ENCODE measurements at regions not wholly inside any gene's neighbourhood (a gene's known extent, or its start where the extent isn't known, plus 50 kb on each side); places are given as distances from the start of the nearest gene placed in this dataset.

GRCh38 chr13:111882351-111882750, 184.6 kb upstream of the SOX1 start:
- Mint-ChIP-seq H3K27me3 (no peaks in the 10 kb centered on the region), H3K4me3 (no peak overlapping the region), H3K27ac (no peak overlapping the region), H3K4me1 (no peaks in the 10 kb centered on the region), H3K9me3 (ENCODE audit: insufficient read depth) (no peaks in the 10 kb centered on the region)
- no peak overlapping the region for H2AFZ ChIP-seq (ENCODE audit: insufficient read depth, low read depth, low read length, poor library complexity, severe bottlenecking)
- WGBS (ENCODE audit: insufficient coverage): 70% methylated on average over 5 of the region's 6 CpGs
- no peak overlapping the region for H3K4me2 ChIP-seq (replicated peaks; ENCODE audit: low read depth, low read length, poor library complexity, severe bottlenecking)
- no peak overlapping the region for H3K9ac ChIP-seq (ENCODE audit: low read length)
- TF ChIP-seq EZH2 (IDR thresholded peaks at IDR 0.05; ENCODE audit: borderline replicate concordance, insufficient read depth, low read depth, low read length, poor library complexity, severe bottlenecking): no peak
- no peak for TF ChIP-seq CTCF (IDR thresholded peaks at IDR 0.05)
- no peaks in the 10 kb centered on the region for H3K27me3 ChIP-seq (replicated peaks in 1 of 4; ENCODE audit: control extremely low read depth in 1 of 4, control insufficient read depth in 3 of 4, insufficient read depth in 4 of 4, low read length in 3 of 4)
- H3K9me3 ChIP-seq (ENCODE audit: control extremely low read depth in 1 of 3, control insufficient read depth in 2 of 3, insufficient read depth in 1 of 3, low read length in 2 of 3): peaks cover 0 to 18% (median 0%) of the 10 kb centered on the region in 3 donors
- POLR2A ChIA-PET: no interaction called here
- H3K27ac ChIP-seq (ENCODE audit: low read length in 2 of 2): no peak overlapping the region
- ATAC-seq (ENCODE audit: low read depth): no peak
- DNase-seq: no peak
- H4K20me1 ChIP-seq (ENCODE audit: control insufficient read depth, insufficient read depth, low read length, poor library complexity, severe bottlenecking): no peaks in the 10 kb centered on the region
- no peaks in the 10 kb centered on the region for H3K79me2 ChIP-seq (ENCODE audit: control insufficient read depth, insufficient read depth, low read length)
- CTCF ChIA-PET: no interaction called here
- intact Hi-C loops (cut with micrococcal nuclease): no loop called here
- H3K36me3 ChIP-seq (replicated peaks in 1 of 2; ENCODE audit: control extremely low read depth in 1 of 2, control insufficient read depth in 1 of 2, extremely low read depth in 1 of 2, insufficient read depth in 2 of 2, low read length in 1 of 2): no peaks in the 10 kb centered on the region
- no peaks in the 10 kb centered on the region for H3K4me1 ChIP-seq (ENCODE audit: control insufficient read depth in 2 of 2, insufficient read depth in 2 of 2, low read length in 2 of 2)
- no peak overlapping the region for H3K4me3 ChIP-seq (ENCODE audit: control extremely low read depth in 1 of 5, extremely low read depth in 1 of 5, insufficient read depth in 1 of 5, low read depth in 2 of 5, low read length in 4 of 5)

- Histone ChIP-seq H3K4me3 (ENCODE audit: control extremely low read depth in 1 of 5, extremely low read depth in 1 of 5, insufficient read depth in 1 of 5, low read depth in 2 of 5, low read length in 4 of 5) (no peak overlapping the region), H4K20me1 (ENCODE audit: control insufficient read depth, insufficient read depth, low read length, poor library complexity, severe bottlenecking) (no peaks in the 10 kb centered on the region), H3K79me2 (ENCODE audit: control insufficient read depth, insufficient read depth, low read length) (no peaks in the 10 kb centered on the region), H3K4me1 (ENCODE audit: control insufficient read depth in 2 of 2, insufficient read depth in 2 of 2, low read length in 2 of 2) (no peaks in the 10 kb centered on the region), H3K9me3 (ENCODE audit: control extremely low read depth in 1 of 3, control insufficient read depth in 2 of 3, insufficient read depth in 1 of 3, low read length in 2 of 3) (peaks cover 0 to 18% (median 0%) of the 10 kb centered on the region in 3 donors), H3K9ac (ENCODE audit: low read length) (no peak overlapping the region), H3K27me3 (replicated peaks in 1 of 4; ENCODE audit: control extremely low read depth in 1 of 4, control insufficient read depth in 3 of 4, insufficient read depth in 4 of 4, low read length in 3 of 4) (no peaks in the 10 kb centered on the region), H3K27ac (ENCODE audit: low read length in 2 of 2) (no peak overlapping the region), H2AFZ (ENCODE audit: insufficient read depth, low read depth, low read length, poor library complexity, severe bottlenecking) (no peak overlapping the region), H3K4me2 (replicated peaks; ENCODE audit: low read depth, low read length, poor library complexity, severe bottlenecking) (no peak overlapping the region), H3K36me3 (replicated peaks in 1 of 2; ENCODE audit: control extremely low read depth in 1 of 2, control insufficient read depth in 1 of 2, extremely low read depth in 1 of 2, insufficient read depth in 2 of 2, low read length in 1 of 2) (no peaks in the 10 kb centered on the region)
- ChIA-PET CTCF (no interaction called here), POLR2A (no interaction called here)
- ATAC-seq (ENCODE audit: low read depth) (no peak), DNase-seq (no peak)
- Mint-ChIP-seq H3K27ac (no peak overlapping the region), H3K4me1 (no peaks in the 10 kb centered on the region), H3K9me3 (ENCODE audit: insufficient read depth) (no peaks in the 10 kb centered on the region), H3K27me3 (no peaks in the 10 kb centered on the region), H3K4me3 (no peak overlapping the region)
- intact Hi-C loops (cut with micrococcal nuclease): no loop called here
- no peak for TF ChIP-seq CTCF (IDR thresholded peaks at IDR 0.05)
- WGBS (ENCODE audit: insufficient coverage): 77% methylated on average over 15 of the region's 17 CpGs
Observed at GRCh38 chr13:111883571-111884343, 183.2 kb upstream of the SOX1 start.

All from B cell (primary cell).